K562 (cell line): ENCODE measurements at regions not wholly inside any gene's neighbourhood (a gene's known extent, or its start where the extent isn't known, plus 50 kb on each side); places are given as distances from the start of the nearest gene placed in this dataset.
A peak's percentile ranks its signal among the peaks of the same experiment; 100 is the strongest.

Experiments used
- ATAC-seq: fragments of 200-7000 bp; cut with Tn5 transposase; 3 replicates; pipeline ENCODE4 v1.9.1; 2020; ENCODE audit warnings: moderate library complexity
- BruUV-seq: library from RNA; stranded (reverse); fragments of 400-500 nt; replicated peaks from 2 replicates; lab custom pipeline; 2021; lab: Mats Ljungman, UMichigan
- CTCF ChIA-PET: fragments of 300-600 bp; formaldehyde crosslinking; extraction: SDS; loops from one replicate; lab custom pipeline; 2021; ENCODE audit warnings: low intra/inter-chr PET ratio; lab: Yijun Ruan, JAX
- POLR2A ChIA-PET: fragments of 300-600, 350-650 bp; sonication (Branson Sonifier 250); formaldehyde crosslinking; extraction: SDS; loops from one replicate; lab custom pipeline; 2021; ENCODE audit warnings: antibody characterized with exemption, inconsistent platforms; lab: Yijun Ruan, JAX
- DNase-seq, 4 experiments: peaks; one replicate each; pipeline versions ENCODE4 v3.0.0 to v3.0.0-alpha.2; 2011 to 2018; ENCODE audit warnings: low spot score in 3 of 4, mixed read lengths in 3 of 4; ENCODE audit errors: extremely low read depth in 1 of 4
- FAIRE-seq: peaks from 2 replicates; lab custom pipeline; 2011; peaks lifted over from hg19 to GRCh38; lab: Jason Lieb, UNC
- H2AFZ ChIP-seq: 2 replicates; pipeline ENCODE4 v1.6.0; 2011; ENCODE audit warnings: low read depth, low read length, control low read depth, inconsistent platforms
- H3K27ac ChIP-seq: fragments of 200-600 bp; 3 replicates; pipeline ENCODE4 v1.8.0; 2011; ENCODE audit warnings: low read depth, mild to moderate bottlenecking, control low read depth, inconsistent platforms, low read length, moderate library complexity, mixed read lengths; ENCODE audit errors: extremely low read depth
- H3K27me3 ChIP-seq, 2 experiments: fragments of 300-600 bp in 1 of 2; 2 replicates in 1 of 2; 3 replicates in 1 of 2; pipeline versions ENCODE4 v1.6.0 to v1.8.0; 2011; ENCODE audit warnings: inconsistent platforms in 2 of 2, low read length in 2 of 2, mild to moderate bottlenecking in 1 of 2, mixed read lengths in 1 of 2, moderate library complexity in 1 of 2; ENCODE audit not compliant: control insufficient read depth in 2 of 2, insufficient read depth in 2 of 2
- H3K36me3 ChIP-seq: fragments of 300-600 bp; 3 replicates; pipeline ENCODE4 v1.8.0; 2011; ENCODE audit warnings: mild to moderate bottlenecking, low read length, inconsistent platforms; ENCODE audit not compliant: control insufficient read depth, insufficient read depth
- H3K4me1 ChIP-seq, 2 experiments: fragments of 200-600 bp in 1 of 2; replicated peaks in 1 of 2; 2 replicates in 1 of 2; 3 replicates in 1 of 2; pipeline versions ENCODE4 v1.5.1 to v1.8.0; 2011; ENCODE audit warnings: inconsistent platforms in 2 of 2, low read length in 2 of 2, mild to moderate bottlenecking in 1 of 2, mixed read lengths in 1 of 2, moderate library complexity in 1 of 2; ENCODE audit not compliant: control insufficient read depth in 2 of 2, insufficient read depth in 2 of 2
- H3K4me2 ChIP-seq: 2 replicates; pipeline ENCODE4 v1.6.1; 2011; ENCODE audit warnings: low read length, control low read depth, inconsistent platforms, mixed read lengths; ENCODE audit not compliant: insufficient read depth
- H3K4me3 ChIP-seq: fragments of 200-600 bp; sonication (generic), shearing (Covaris generic); 2 replicates; pipeline ENCODE4 v1.5.1; 2016; ENCODE audit warnings: control low read depth, inconsistent platforms
- H3K79me2 ChIP-seq: fragments of 200-600 bp; 3 replicates; pipeline ENCODE4 v1.8.0; 2011; ENCODE audit warnings: low read length, inconsistent platforms; ENCODE audit not compliant: control insufficient read depth, insufficient read depth
- H3K9ac ChIP-seq, 2 experiments: 2 replicates each; pipeline versions ENCODE4 v1.6.0 to v1.6.1; 2011; ENCODE audit warnings: low read depth in 2 of 2, low read length in 2 of 2, control low read depth in 1 of 2, inconsistent platforms in 1 of 2, mild to moderate bottlenecking in 1 of 2, mixed read lengths in 1 of 2; ENCODE audit not compliant: insufficient read depth in 1 of 2
- H3K9me1 ChIP-seq: one replicate; pipeline ENCODE4 v1.6.0; 2011; ENCODE audit warnings: inconsistent platforms, mild to moderate bottlenecking, low read length, moderate library complexity; ENCODE audit not compliant: control insufficient read depth, insufficient read depth
- H3K9me3 ChIP-seq: replicated peaks from 2 replicates; pipeline ENCODE4 v1.5.1; 2011; ENCODE audit warnings: low read depth, low read length, inconsistent platforms; ENCODE audit not compliant: control insufficient read depth, insufficient read depth
- H4K20me1 ChIP-seq: replicated peaks from 2 replicates; pipeline ENCODE4 v1.6.1; 2011; ENCODE audit warnings: low read length, inconsistent platforms, mixed read lengths; ENCODE audit not compliant: control insufficient read depth, insufficient read depth
- EGR1 ChIP-seq: fragments of 450-650 bp; conservative IDR thresholded peaks from 2 replicates; pipeline ENCODE4 v1.6.1; 2017; ENCODE audit warnings: mild to moderate bottlenecking
- JUN ChIP-seq, 2 experiments: sonication (generic) in 1 of 2; formaldehyde crosslinking in 1 of 2; IDR thresholded peaks; 2 replicates each; pipeline versions ENCODE4 v1.6.1 to v1.8.0; 2012 to 2022; ENCODE audit warnings: borderline replicate concordance in 2 of 2, mild to moderate bottlenecking in 2 of 2, improper control_type of control experiment in 1 of 2, low read depth in 1 of 2, low read length in 1 of 2, missing genetic modification reagents in 1 of 2
- NFIC ChIP-seq: fragments of 450-650 bp; IDR thresholded peaks from 2 replicates; pipeline ENCODE4 v1.6.1; 2017; ENCODE audit warnings: mild to moderate bottlenecking, inconsistent platforms
- ZNF41 ChIP-seq: fragments of 250-450 bp; sonication (Bioruptor Pico); conservative IDR thresholded peaks from 2 replicates; pipeline ENCODE4 v1.4.0; 2020; ENCODE audit warnings: mild to moderate bottlenecking
- WGBS: fragments of 100-300 bp; shearing (Covaris generic); methylation state at CpG from one replicate; pipeline ENCODE4 v1.1.6; 2016; ENCODE audit warnings: low coverage, mixed read lengths; ENCODE audit not compliant: insufficient coverage; ENCODE audit errors: missing lambda C conversion rate; 5-methylcytosine and 5-hydroxymethylcytosine counted together
- in situ Hi-C: fragments of 300-500 bp; cut with MboI; formaldehyde crosslinking; loops from 4 replicates; pipeline ENCODE4 v1.15.0; 2018; ENCODE audit warnings: inconsistent platforms, mixed read lengths
- intact Hi-C: fragments of 100-400 bp; cut with micrococcal nuclease; formaldehyde crosslinking; loops from 2 replicates; pipeline ENCODE4 v1.14.2; 2022

DNA sequence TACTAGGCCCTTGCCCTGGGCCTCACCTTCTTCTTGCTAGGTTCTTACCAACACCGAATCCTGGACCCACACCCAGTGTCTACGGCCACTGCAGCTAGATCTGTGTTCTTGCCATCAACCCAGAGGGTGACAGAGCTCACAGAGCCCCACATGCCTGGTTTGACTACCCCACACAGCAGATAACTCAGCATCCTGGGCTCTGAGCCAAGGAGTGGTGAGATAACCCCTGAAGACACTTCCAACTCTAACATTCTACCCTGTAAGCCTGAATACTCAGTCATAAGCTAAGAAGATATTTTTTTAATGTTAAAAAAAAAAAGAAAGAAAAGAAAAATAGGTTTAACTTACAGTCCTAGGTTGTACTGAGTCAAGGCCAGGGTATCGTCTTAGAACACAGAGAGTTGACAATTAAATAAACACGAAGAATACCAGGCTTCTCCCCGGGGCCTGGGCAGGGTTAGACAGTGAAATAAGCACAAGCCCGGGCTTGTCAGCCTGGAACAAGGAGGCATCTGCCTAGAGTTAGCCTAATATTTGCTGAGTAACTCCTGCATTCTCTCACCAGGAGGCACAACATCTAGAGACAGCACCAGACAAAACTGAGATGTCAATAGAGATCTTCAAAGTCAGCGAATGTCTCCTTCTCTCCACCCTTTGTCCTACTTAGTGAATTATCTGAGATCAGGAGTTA lies 556.5 kb upstream of the LRRN3 start:
- no peaks in the 10 kb centered on the region for H3K9me1 ChIP-seq
- WGBS = 1% methylated on average over 7 of the region's 7 CpGs
- peak in 1 of 4 experiments; percentile 15 for DNase-seq
- no peaks in the 10 kb centered on the region for H3K36me3 ChIP-seq
- H3K27ac ChIP-seq = no peak overlapping the region
- no peaks in the 10 kb centered on the region for H4K20me1 ChIP-seq
- no peak for FAIRE-seq
- no peak overlapping the region for H3K4me3 ChIP-seq
- no peak overlapping the region for H2AFZ ChIP-seq
- TF ChIP-seq EGR1 = no peak
- TF ChIP-seq JUN (IDR thresholded peaks at IDR 0.05; ENCODE audit: borderline replicate concordance, low read depth, low read length) = no peak
- TF ChIP-seq JUN (CRISPR knock-in tag; IDR thresholded peaks at IDR 0.05; ENCODE audit: borderline replicate concordance) = no peak
- peak; percentile 57 for TF ChIP-seq NFIC
- H3K9ac ChIP-seq = no peak overlapping the region
- no peaks in the 10 kb centered on the region for H3K79me2 ChIP-seq
- POLR2A ChIA-PET = no interaction called here
- ATAC-seq = peak; percentile 64
- no peaks in the 10 kb centered on the region for H3K4me1 ChIP-seq
- CTCF ChIA-PET = no interaction called here
- in situ Hi-C loops = no loop called here
- intact Hi-C loops = loop anchor here (5.0 kb wide), 1 partner anchor 48 kb away; no protein-coding TSS in a partner anchor
- H3K9me3 ChIP-seq = no peaks in the 10 kb centered on the region
- no peaks in the 10 kb centered on the region for H3K27me3 ChIP-seq
- BruUV-seq = no TSS peak
- H3K4me2 ChIP-seq = no peak overlapping the region

DNA sequence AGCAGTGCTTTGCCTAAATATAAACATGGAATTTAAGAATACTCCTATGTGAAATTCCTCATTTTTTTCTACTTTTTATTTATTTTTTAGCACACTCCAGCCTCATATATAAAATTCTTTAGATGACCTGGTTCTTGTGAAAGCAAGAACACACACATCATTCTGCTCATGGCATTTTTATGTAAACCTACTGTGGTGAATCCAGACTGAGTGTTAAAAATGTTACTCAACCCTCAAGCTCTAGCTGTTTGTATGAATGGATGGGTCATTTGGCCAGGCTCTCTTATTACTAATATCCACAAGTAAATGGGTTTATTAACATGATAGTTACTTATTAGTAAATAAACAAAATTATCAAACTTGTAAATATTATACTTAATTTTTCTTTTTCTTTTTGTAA lies 551.7 kb upstream of the LRRN3 start:
- FAIRE-seq (no peak), ATAC-seq (no peak), DNase-seq (no peak)
- CTCF ChIA-PET = no interaction called here
- TF ChIP-seq ZNF41 (CRISPR knock-in tag) = no peak
- Histone ChIP-seq H3K9ac (no peak overlapping the region), H3K27ac (no peak overlapping the region), H3K4me1 (no peaks in the 10 kb centered on the region), H3K9me1 (no peaks in the 10 kb centered on the region), H3K9me3 (no peaks in the 10 kb centered on the region), H3K4me2 (no peak overlapping the region), H2AFZ (no peak overlapping the region), H3K79me2 (no peaks in the 10 kb centered on the region), H3K36me3 (no peaks in the 10 kb centered on the region), H3K4me3 (no peak overlapping the region), H3K27me3 (no peaks in the 10 kb centered on the region), H4K20me1 (no peaks in the 10 kb centered on the region)
- intact Hi-C loops = no loop called here
- no TSS peak for BruUV-seq
- in situ Hi-C loops = no loop called here
- POLR2A ChIA-PET = no interaction called here
